Esophagus muscularis mucosa (tissue), 4 donors: ENCODE measurements at regions not wholly inside any gene's neighbourhood (a gene's known extent, or its start where the extent isn't known, plus 50 kb on each side); places are given as distances from the start of the nearest gene placed in this dataset.

Experiments
- CTCF ChIP-seq, 3 experiments: fragments of 200-600 bp in 2 of 3; fragments of 450-650 bp in 1 of 3; sonication (generic) in 2 of 3; IDR thresholded peaks; one replicate each; pipeline ENCODE4 v1.5.1; 2017 to 2019; ENCODE audit warnings: antibody characterized with exemption in 3 of 3, mild to moderate bottlenecking in 2 of 3, moderate library complexity in 1 of 3
- EP300 ChIP-seq: sonication (generic); formaldehyde crosslinking; IDR thresholded peaks from one replicate; pipeline ENCODE4 v1.6.1; 2017; ENCODE audit warnings: antibody characterized with exemption
- POLR2A ChIP-seq: fragments of 450-650 bp; IDR thresholded peaks from one replicate; pipeline ENCODE4 v1.6.1; 2017; ENCODE audit warnings: antibody characterized with exemption, moderate library complexity, mild to moderate bottlenecking, low read depth
- POLR2AphosphoS5 ChIP-seq, 2 donors: sonication (generic); formaldehyde crosslinking; IDR thresholded peaks; one replicate each; pipeline ENCODE4 v1.6.1; 2017; ENCODE audit warnings: antibody characterized with exemption in 2 of 2

GRCh38 chr2:195505701-195506100, 151.3 kb upstream of the SLC39A10 start:
- TF ChIP-seq POLR2A: no peak
- TF ChIP-seq CTCF (IDR thresholded peaks at IDR 0.05): no peak
- no peak for TF ChIP-seq POLR2AphosphoS5 (IDR thresholded peaks at IDR 0.05)
- TF ChIP-seq EP300: no peak
